ENCODE measurements at regions not wholly inside any gene's neighbourhood (a gene's known extent, or its start where the extent isn't known, plus 50 kb on each side); places are given as distances from the start of the nearest gene placed in this dataset.
"Not testable (repeated sequence)": the region's sequence is repeated elsewhere in the genome, so short reads cannot be mapped to it uniquely, and the experiment has no call there.

DNA sequence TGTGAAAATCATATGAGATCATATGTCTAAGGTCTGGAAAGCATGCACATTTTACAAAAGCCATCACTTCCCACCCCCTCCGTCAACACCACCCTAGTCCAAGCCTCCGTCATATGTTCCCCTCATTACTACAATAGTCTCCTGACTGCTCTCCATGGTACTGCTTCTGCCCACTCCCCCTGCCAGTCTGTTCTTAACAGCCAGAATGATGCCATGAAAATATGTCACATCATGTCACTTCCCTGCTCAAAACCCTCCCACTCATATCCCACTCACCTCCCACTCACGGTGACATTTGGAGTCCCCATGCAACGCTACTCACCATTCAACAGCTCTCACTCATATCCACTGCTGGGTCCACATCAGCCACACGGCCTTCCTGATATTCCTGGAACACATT lies 432.3 kb downstream of the XYLT1 start:
- no peaks in the 10 kb centered on the region for H3K4me1 Mint-ChIP-seq (ENCODE audit: low read depth, unreplicated experiment)
- H3K27me3 ChIP-seq (replicated peaks; ENCODE audit: control insufficient read depth, insufficient read depth, low read length): no peaks in the 10 kb centered on the region
- no TSS peak for BruUV-seq (replicated peaks)
- TF ChIP-seq, protein P1, sequence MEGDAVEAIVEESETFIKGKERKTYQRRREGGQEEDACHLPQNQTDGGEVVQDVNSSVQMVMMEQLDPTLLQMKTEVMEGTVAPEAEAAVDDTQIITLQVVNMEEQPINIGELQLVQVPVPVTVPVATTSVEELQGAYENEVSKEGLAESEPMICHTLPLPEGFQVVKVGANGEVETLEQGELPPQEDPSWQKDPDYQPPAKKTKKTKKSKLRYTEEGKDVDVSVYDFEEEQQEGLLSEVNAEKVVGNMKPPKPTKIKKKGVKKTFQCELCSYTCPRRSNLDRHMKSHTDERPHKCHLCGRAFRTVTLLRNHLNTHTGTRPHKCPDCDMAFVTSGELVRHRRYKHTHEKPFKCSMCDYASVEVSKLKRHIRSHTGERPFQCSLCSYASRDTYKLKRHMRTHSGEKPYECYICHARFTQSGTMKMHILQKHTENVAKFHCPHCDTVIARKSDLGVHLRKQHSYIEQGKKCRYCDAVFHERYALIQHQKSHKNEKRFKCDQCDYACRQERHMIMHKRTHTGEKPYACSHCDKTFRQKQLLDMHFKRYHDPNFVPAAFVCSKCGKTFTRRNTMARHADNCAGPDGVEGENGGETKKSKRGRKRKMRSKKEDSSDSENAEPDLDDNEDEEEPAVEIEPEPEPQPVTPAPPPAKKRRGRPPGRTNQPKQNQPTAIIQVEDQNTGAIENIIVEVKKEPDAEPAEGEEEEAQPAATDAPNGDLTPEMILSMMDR (IDR thresholded peaks at IDR 0.05; ENCODE audit: insufficient read depth in 1 of 2, low read depth in 1 of 2, low read length in 1 of 2, severe bottlenecking in 1 of 2, unreplicated experiment in 1 of 2): no peak
- no peak overlapping the region for H3K4me3 Mint-ChIP-seq (ENCODE audit: unreplicated experiment)
- H3K36me3 Mint-ChIP-seq (ENCODE audit: insufficient read depth, unreplicated experiment): no peaks in the 10 kb centered on the region
- no peaks in the 10 kb centered on the region for H3K27me3 Mint-ChIP-seq (ENCODE audit: insufficient read depth, unreplicated experiment)
- ChIA-PET POLR2A (no interaction called here), CTCF (no interaction called here)
- peaks cover 10% of the 10 kb centered on the region for H3K9me3 Mint-ChIP-seq (ENCODE audit: unreplicated experiment)
- no peak for DNase-seq
- H3K36me3 ChIP-seq (ENCODE audit: control insufficient read depth, insufficient read depth, low read length): no peaks in the 10 kb centered on the region
- H3K27ac Mint-ChIP-seq (ENCODE audit: unreplicated experiment): no peak overlapping the region
- intact Hi-C loops (cut with micrococcal nuclease; ENCODE audit: unreplicated experiment): no loop called here
- H3K9me3 ChIP-seq: no peaks in the 10 kb centered on the region
- H3K4me1 ChIP-seq: no peaks in the 10 kb centered on the region
- H3K4me3 ChIP-seq (ENCODE audit: low read depth, low read length): no peak overlapping the region

DNA sequence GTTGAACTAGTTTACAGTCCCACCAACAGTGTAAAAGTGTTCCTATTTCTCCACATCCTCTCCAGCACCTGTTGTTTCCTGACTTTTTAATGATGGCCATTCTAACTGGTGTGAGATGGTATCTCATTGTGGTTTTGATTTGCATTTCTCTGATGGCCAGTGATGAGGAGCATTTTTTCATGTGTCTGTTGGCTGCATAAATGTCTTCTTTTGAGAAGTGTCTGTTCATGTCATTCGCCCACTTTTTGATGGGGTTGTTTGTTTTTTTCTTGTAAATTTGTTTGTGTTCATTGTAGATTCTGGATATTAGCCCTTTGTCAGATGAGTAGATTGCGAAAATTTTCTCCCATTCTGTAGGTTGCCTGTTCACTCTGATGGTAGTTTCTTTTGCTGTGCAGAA lies 421.7 kb downstream of the XYLT1 start:
- H3K27ac Mint-ChIP-seq (ENCODE audit: unreplicated experiment); H3K27me3 Mint-ChIP-seq (ENCODE audit: insufficient read depth, unreplicated experiment); H3K9me3 Mint-ChIP-seq (ENCODE audit: unreplicated experiment); POLR2A ChIA-PET; DNase-seq; H3K4me1 ChIP-seq; H3K27me3 ChIP-seq (replicated peaks; ENCODE audit: control insufficient read depth, insufficient read depth, low read length); H3K36me3 Mint-ChIP-seq (ENCODE audit: insufficient read depth, unreplicated experiment); H3K36me3 ChIP-seq (ENCODE audit: control insufficient read depth, insufficient read depth, low read length); H3K4me1 Mint-ChIP-seq (ENCODE audit: low read depth, unreplicated experiment); intact Hi-C loops (cut with micrococcal nuclease; ENCODE audit: unreplicated experiment); BruUV-seq (replicated peaks); H3K4me3 ChIP-seq (ENCODE audit: low read depth, low read length); H3K4me3 Mint-ChIP-seq (ENCODE audit: unreplicated experiment); CTCF ChIA-PET; H3K9me3 ChIP-seq: not testable (repeated sequence)

DNA sequence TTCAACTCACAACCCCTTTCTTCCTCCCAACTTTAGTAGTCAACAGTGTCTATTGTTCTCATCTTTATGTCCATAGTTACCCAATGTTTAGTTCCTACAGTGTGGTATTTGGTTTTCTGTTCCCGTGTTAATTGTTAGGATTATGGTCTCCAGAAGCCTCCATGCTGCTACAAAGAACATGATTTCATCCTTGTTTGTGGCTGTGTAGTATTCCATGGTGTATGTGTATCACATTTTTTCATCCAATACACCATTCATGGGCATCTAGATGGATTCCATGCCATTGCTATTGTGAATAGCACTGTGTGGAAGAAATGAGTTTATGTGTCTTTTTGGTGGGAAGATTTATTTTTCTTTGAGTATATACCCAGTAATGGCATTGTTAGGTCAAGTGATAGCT lies 420.3 kb downstream of the XYLT1 start:
- BruUV-seq (replicated peaks): no TSS peak
- TF ChIP-seq, protein P1 (IDR thresholded peaks at IDR 0.05; ENCODE audit: insufficient read depth in 1 of 2, low read depth in 1 of 2, low read length in 1 of 2, severe bottlenecking in 1 of 2, unreplicated experiment in 1 of 2): no peak
- no peak for DNase-seq
- H3K9me3 Mint-ChIP-seq (ENCODE audit: unreplicated experiment): peaks cover 10% of the 10 kb centered on the region
- ChIA-PET CTCF (no interaction called here), POLR2A (no interaction called here)
- Histone ChIP-seq H3K4me3 (ENCODE audit: low read depth, low read length) (no peak overlapping the region), H3K27me3 (replicated peaks; ENCODE audit: control insufficient read depth, insufficient read depth, low read length) (no peaks in the 10 kb centered on the region), H3K36me3 (ENCODE audit: control insufficient read depth, insufficient read depth, low read length) (no peaks in the 10 kb centered on the region), H3K4me1 (no peaks in the 10 kb centered on the region), H3K9me3 (no peaks in the 10 kb centered on the region)
- no peak overlapping the region for H3K27ac Mint-ChIP-seq (ENCODE audit: unreplicated experiment)
- H3K4me1 Mint-ChIP-seq (ENCODE audit: low read depth, unreplicated experiment): no peaks in the 10 kb centered on the region
- H3K36me3 Mint-ChIP-seq (ENCODE audit: insufficient read depth, unreplicated experiment): no peaks in the 10 kb centered on the region
- intact Hi-C loops (cut with micrococcal nuclease; ENCODE audit: unreplicated experiment): no loop called here
- no peak overlapping the region for H3K4me3 Mint-ChIP-seq (ENCODE audit: unreplicated experiment)
- H3K27me3 Mint-ChIP-seq (ENCODE audit: insufficient read depth, unreplicated experiment): peaks cover 4% of the 10 kb centered on the region
